HEK293 (cell line): ENCODE measurements at regions not wholly inside any gene's neighbourhood (a gene's known extent, or its start where the extent isn't known, plus 50 kb on each side); places are given as distances from the start of the nearest gene placed in this dataset.

Experiments used
- ZBTB21 ChIP-seq: fragments of 450-650 bp; formaldehyde crosslinking; IDR thresholded peaks from 2 replicates; pipeline ENCODE4 v1.5.1; 2017; ENCODE audit warnings: missing biosample characterization, missing genetic modification characterization
- ZNF571 ChIP-seq: fragments of 450-650 bp; formaldehyde crosslinking; IDR thresholded peaks from 2 replicates; pipeline ENCODE4 v1.5.0; 2017; ENCODE audit warnings: missing biosample characterization, missing genetic modification characterization
- ZNF658 ChIP-seq: fragments of 450-650 bp; formaldehyde crosslinking; IDR thresholded peaks from 2 replicates; pipeline ENCODE4; 2016; ENCODE audit warnings: missing biosample characterization, missing genetic modification characterization
- ZNF670 ChIP-seq: fragments of 450-650 bp; formaldehyde crosslinking; IDR thresholded peaks from 2 replicates; pipeline ENCODE4 v1.5.1; 2016; ENCODE audit warnings: missing biosample characterization, missing genetic modification characterization, low read depth
- TF ChIP-seq, protein P1 (sequence below): fragments of 450-650 bp; formaldehyde crosslinking; IDR thresholded peaks from 2 replicates; pipeline ENCODE4 v1.5.1; 2016; ENCODE audit warnings: missing biosample characterization, missing genetic modification characterization
- TF ChIP-seq, protein P2 (sequence below): fragments of 450-650 bp; formaldehyde crosslinking; IDR thresholded peaks from 2 replicates; pipeline ENCODE4 v1.5.1; 2016; ENCODE audit warnings: missing biosample characterization, missing genetic modification characterization

DNA sequence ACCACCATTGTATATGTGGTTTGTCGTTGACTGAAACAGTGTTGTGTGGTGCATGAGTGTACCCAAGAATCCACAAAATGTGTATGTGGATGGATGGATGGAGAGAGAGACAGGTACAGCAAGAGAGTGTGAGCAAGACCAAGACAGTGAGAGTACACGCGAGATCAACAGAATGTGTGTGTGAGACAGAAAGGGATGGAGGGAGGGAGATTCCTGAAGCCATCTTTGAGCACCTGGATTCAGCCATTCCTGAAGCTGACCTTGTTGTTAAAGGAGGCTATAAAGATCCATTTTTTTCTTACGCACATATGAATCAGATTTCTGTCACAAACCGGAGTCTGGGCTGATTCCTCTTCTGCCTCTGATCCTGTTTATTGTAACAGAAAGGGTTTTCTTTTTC, 64.1 kb downstream of the TFAP2C start:
- TF ChIP-seq ZBTB21 (tag by site-specific recombination) (no peak), ZNF571 (tag by site-specific recombination) (no peak), ZNF670 (no peak), ZNF658 (tag by site-specific recombination) (no peak)
- TF ChIP-seq, protein P1, sequence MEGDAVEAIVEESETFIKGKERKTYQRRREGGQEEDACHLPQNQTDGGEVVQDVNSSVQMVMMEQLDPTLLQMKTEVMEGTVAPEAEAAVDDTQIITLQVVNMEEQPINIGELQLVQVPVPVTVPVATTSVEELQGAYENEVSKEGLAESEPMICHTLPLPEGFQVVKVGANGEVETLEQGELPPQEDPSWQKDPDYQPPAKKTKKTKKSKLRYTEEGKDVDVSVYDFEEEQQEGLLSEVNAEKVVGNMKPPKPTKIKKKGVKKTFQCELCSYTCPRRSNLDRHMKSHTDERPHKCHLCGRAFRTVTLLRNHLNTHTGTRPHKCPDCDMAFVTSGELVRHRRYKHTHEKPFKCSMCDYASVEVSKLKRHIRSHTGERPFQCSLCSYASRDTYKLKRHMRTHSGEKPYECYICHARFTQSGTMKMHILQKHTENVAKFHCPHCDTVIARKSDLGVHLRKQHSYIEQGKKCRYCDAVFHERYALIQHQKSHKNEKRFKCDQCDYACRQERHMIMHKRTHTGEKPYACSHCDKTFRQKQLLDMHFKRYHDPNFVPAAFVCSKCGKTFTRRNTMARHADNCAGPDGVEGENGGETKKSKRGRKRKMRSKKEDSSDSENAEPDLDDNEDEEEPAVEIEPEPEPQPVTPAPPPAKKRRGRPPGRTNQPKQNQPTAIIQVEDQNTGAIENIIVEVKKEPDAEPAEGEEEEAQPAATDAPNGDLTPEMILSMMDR = no peak
- TF ChIP-seq, protein P2, sequence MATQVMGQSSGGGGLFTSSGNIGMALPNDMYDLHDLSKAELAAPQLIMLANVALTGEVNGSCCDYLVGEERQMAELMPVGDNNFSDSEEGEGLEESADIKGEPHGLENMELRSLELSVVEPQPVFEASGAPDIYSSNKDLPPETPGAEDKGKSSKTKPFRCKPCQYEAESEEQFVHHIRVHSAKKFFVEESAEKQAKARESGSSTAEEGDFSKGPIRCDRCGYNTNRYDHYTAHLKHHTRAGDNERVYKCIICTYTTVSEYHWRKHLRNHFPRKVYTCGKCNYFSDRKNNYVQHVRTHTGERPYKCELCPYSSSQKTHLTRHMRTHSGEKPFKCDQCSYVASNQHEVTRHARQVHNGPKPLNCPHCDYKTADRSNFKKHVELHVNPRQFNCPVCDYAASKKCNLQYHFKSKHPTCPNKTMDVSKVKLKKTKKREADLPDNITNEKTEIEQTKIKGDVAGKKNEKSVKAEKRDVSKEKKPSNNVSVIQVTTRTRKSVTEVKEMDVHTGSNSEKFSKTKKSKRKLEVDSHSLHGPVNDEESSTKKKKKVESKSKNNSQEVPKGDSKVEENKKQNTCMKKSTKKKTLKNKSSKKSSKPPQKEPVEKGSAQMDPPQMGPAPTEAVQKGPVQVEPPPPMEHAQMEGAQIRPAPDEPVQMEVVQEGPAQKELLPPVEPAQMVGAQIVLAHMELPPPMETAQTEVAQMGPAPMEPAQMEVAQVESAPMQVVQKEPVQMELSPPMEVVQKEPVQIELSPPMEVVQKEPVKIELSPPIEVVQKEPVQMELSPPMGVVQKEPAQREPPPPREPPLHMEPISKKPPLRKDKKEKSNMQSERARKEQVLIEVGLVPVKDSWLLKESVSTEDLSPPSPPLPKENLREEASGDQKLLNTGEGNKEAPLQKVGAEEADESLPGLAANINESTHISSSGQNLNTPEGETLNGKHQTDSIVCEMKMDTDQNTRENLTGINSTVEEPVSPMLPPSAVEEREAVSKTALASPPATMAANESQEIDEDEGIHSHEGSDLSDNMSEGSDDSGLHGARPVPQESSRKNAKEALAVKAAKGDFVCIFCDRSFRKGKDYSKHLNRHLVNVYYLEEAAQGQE (tag by site-specific recombination) = no peak
